Stimulated activated CD4-positive, alpha-beta T cell treated with anti-CD3 and anti-CD28 coated beads, Interleukin-15, amount 100 ng/mL, for 1 hour (primary cell): ENCODE measurements at regions not wholly inside any gene's neighbourhood (a gene's known extent, or its start where the extent isn't known, plus 50 kb on each side); places are given as distances from the start of the nearest gene placed in this dataset.
"Not testable (repeated sequence)": the region's sequence is repeated elsewhere in the genome, so short reads cannot be mapped to it uniquely, and the experiment has no call there.

Source experiments
- DNase-seq, 2 donors: peaks; one replicate each; pipeline ENCODE4 v3.0.0-alpha.2; 2020; ENCODE audit warnings: low read depth in 1 of 2, low spot score in 1 of 2

DNA sequence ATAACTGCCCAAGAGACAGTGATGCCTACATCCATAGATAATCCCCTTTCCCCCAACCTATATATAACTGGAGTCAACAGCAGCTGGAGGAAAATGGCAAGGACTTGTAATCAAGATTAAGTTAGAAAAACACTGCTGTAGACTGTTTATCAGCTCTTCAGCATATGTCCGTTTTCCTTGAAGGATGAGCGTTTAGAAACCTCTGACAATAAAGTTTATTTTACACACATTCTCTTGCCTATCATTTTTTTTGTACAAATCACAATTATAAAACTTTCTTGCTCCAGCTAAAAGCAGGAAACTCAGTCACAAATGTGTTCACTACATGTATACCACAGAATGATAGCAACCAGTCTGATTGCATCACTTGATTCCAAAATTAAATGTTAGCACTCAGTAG lies 50.8 kb downstream of the PPIAL4G start:
- DNase-seq, result not testable (repeated sequence)

DNA sequence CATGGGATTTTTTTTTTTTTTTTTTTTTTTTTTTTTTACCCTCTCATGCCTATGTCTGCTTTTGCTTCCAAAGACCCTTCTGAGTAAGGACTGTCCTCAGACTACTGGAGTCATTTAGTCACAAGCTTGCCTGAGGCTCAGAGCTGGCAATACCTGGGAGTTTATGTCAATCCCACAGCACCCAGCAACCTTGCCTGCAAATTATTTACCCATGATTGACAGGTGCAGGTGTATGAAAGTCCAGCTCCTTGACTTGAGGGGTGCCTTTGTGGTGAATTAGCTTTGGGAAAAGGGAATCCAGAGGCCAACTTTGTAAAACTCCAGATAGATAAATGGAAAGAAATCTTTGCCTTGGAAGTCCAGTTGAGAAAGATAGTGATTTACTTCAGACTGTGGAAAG lies 53.2 kb downstream of the PPIAL4G start:
- DNase-seq, result not testable (repeated sequence)

DNA sequence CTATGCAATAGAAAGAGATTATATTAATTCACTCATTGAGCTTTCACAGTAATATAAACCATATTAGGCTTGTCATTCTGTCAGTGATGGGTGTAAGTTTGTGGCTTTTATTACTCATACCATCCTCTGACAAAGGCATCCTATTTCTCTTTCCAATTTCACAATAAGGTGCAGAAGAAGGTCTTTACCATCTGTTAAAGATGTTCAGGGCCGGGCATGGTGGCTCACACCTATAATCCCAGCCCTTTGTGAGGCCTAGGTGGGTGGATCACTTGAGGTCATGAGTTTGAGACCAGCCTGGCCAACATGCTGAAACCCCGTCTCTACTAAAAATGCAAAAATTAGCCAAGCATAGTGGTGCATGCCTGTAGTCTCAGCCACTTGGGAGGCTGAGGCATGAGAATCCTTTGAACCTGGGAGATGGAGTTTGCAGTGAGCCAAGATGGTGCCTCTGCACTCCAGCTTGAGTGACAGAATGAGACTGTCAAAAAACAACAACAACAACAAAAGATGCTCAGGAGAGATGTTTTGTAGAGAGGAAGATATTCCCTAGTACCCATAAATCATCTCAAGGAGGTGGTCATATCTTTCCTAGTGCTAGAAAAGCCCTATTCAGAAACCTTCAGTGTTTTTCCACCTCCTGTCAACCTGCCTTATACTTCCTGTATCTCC lies 56.0 kb downstream of the PPIAL4G start:
- not testable (repeated sequence) for DNase-seq

DNA sequence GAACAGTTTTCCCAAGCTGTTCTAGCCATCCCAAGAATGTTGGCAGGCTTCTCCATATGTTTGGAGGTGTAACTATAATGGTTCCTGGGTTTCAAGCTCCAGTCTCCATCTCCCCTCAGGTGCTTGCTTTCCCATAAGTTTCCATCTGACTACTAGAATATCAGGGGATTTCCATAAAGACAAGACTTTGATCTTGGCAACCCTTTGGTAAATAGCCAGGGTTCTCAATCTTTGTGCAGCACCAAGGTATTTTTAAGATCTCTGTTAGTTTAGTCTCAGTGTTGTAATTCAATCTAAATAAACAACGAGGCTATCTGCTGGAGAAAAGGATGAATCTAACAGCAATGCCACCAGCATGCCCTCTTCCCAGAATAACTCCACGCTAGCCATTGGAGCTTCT lies 56.7 kb downstream of the PPIAL4G start:
- not testable (repeated sequence) for DNase-seq

DNA sequence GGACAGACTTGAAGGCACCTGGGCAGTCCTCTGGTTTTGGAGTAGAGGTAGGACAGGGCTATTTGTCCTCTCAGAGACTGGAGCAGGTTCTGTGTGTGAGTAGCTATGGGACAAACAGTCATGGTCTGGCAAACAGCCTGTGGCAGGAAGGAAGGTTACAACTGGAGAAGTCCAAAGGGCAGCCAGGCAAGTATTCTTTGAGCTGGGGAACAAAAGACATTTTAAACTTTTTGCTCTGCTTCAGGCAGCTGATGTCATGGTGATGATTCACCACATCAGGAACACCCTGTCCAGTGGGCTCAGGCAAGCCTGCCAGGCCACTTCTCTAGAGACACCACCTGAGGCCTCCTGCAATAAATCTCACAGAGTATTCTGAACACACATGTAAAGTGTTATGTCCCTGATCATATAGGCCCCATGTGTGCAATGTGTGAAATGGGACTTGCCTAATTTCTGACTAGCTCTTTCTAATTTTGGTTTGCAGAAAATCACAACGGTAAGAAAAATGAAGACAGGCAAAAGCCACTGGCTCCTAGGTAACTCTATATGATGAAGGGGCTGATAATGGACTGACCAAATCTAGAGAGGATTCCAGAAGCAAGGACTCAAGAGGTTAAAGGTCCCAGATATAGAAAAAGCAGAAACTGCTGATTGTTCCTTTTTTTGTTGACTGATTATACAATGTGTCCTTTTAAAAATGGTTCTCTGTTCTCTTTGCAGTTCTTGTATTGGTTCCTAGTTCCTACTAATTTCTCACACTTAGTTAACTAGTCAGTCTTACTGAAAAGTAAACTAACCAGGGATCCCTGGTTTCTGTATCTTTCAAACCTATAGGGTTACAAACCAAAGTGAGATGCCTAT lies 58.7 kb downstream of the PPIAL4G start:
- not testable (repeated sequence) for DNase-seq

DNA sequence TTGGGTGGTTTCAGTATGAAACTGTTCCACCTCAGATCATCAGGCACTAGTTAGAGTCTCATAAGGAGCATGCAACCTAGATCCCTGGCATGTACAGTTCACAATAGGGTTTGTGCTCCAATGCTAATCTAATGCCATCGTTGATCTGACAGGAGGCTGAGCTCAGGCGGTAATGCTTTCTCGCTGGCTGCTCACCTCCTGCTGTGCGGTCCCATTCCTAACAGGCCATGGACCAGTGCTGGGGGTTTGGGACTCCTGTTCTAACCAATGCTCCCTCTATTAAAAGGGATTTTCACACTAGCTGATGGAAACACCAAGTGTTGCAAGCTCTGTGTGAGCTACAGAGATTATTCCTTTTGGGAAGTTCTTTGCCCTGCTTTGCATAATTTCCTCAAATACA lies 60.2 kb downstream of the PPIAL4G start:
- not testable (repeated sequence) for DNase-seq

DNA sequence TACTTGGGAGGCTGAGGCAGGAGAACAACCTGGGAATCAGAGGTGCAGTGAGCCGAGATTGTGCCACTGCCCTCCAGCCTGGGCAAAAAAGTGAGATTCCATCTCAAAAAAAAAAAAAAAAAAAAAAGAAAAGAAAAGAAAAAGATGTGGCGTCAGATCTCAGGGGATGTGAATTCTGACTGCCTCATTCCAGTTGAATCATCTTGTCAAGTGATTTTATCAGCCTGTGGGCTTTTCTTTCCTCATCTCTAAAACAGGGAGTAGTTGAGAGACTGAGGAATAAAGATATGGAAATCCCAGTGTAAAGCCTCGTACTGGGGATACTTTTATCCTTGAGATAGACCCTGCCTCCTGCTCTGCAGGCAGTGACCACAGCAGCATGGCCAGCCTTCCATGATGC lies 65.9 kb downstream of the PPIAL4G start:
- DNase-seq, result not testable (repeated sequence)

DNA sequence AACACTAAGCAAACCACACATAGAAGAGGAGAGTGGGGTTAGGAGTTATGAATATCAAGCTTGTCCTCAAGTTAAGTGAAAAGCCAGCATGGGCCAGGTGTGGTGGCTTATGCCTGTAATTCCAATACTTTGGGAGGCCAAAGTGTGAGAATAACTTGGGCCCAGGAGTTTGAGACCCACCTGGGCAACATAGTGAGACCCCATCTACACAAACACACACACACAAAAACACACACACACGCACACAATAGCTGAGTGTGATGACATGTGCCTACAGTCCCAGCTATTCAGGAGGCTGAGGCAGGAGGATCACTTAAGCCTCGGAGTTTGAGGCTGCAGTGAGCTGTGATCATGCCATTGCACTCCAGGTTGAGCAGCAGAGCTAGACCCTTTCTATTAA lies 69.7 kb downstream of the PPIAL4G start:
- not testable (repeated sequence) for DNase-seq

DNA sequence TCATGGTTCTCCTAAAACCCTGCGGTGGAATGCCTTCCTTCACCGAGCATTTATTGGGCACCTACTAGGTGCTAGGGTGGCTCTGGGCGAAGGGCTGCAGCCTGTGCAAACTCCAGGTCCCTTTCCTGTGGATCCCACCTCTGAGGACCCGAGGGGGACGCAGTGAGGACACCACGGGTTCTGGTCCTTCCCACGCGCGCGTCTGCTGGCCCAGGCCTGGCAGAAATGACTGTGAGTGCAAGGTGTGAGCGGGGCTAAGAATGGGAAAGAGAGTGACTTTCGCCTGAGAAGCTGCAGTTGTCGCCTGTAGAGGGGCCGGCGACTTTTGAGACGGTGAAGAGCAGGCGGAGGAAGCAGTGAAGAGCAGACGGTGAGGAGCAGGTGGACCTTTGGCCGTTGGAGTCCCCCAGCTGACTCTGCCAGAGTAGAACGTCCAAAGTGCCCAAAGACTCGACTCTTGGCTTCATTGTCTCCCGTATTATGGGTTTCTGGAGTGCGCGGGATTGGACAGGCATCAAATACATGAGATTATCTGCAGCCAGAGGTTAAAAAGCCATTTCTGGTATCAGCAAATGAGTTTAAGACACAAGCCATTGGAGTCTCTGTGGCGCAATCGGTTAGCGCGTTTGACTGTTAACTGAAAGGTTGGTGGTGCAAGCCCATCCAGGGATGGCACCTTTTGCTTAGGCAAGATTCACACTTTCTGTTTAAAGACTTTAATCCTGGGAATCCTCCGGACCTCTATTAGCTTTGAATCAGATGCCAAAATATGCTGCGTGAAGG lies 78.1 kb downstream of the PPIAL4G start:
- DNase-seq, result not testable (repeated sequence)

DNA sequence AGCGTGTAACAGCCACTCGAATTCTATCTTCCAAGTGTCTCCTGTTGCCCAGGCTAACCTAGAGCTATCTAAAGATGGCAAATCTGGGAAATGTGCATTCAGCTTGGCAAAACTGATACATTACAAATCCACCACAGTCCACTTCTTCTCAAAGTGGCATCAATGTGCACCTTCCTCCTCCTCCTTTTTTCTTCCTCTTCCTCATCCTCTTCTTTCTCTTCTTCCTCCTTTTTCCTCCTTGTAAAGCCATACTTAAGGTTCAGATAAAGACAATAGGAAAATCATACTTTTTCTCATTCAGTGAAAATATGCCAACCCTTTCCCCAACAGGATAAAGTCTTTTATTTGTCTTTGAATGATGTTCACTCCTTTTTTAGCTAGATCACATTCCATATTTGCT lies 79.2 kb downstream of the PPIAL4G start:
- DNase-seq, result not testable (repeated sequence)

DNA sequence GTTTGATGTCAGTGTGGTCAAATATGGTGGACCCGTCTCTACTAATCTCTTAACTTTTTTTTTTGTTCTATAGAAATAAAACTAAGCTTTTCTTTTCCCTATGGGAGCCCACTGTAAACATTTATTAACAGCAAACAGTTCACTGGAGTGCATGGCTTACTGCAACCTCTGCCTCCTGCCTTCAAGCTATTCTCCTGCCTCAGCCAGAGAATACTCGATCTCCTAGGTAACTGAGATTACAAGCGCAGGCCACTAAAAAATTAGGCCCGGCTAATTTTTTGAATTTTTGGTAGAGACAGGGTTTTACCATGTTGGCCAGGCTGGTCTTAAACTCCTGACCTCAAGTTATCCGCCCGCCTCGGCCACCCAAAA lies 80.0 kb downstream of the PPIAL4G start:
- not testable (repeated sequence) for DNase-seq

DNA sequence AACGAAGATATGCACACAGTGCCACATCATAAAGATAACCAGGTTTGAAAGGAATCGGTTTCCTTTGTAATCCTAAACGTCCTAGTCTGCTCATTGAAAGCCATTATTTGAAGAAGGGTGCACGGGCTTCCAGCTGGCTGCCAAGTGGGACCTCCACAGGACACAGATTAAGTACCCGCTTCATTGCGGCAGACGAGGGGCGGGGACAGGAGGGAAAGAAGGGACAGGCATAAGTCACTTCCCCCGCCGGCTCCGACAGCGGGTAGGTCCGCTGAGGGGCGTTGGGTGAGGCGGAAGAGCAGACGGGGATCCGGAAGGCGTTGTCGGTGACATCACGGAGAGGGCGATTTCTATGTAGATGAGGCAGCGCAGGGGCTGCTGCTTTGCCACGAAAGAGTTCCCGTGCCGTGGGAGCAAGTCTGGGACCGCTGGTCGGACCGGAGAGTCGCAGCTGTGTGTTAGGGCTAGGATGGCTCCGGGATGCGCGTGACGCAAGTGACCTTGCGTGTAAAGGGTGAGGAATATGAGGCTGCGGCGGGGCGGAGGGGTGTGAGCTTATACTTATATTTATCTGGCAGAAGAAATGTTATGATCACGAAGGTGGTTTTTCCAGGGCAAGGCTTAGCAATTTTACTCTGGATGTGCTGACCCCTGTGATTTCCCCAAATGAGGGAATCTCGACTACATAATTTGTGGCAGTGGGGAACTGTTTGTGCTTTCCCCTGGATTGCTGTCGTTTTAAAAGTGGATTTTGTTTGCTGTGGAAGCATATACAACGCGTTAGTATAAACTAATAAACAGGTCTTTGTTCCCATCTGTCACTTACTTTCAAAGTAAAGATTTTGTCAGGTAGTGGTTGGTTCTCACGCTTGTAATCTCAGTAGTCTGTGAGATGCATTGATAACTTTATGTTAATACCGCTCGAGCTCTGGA lies 80.7 kb downstream of the PPIAL4G start:
- peak; percentile 70 to 72 for DNase-seq

DNA sequence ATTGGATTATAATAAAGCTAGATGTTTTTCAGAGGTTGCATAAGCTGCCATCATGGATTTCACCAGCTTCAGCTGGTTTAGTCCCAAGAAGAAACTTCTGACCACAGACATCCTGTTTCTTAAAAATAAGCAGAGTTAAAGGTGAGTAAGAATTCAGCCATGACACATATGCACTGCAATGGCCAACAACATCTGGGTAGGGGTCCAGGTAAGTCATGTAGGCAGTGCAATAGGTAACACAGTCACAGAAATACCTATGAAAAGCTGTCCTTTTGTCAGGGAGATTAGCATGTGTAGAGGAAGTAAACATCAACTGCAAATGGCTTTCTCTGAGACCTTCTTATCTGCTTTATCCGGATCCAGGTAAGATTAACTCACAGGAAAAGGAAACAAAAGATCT lies 85.6 kb downstream of the PPIAL4G start:
- DNase-seq, result not testable (repeated sequence)

DNA sequence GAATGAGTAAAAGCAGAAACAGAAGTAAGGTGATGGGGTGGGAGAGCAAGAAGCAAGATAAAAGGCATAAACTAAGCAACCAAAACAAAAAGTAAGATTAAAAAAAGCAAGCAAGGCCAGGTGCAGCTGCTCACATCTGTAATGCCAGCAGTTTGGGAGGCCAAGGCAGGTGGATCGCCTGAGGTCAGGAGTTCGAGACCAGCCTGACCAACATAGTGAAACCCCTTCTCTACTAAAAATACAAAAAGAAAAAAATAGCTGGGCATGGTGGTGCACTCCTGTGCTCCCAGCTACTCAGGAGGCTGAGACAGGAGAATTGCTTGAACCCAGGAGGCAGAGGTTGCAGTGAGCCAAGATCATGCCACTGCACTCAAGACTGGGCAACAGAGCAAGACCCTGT lies 90.6 kb downstream of the PPIAL4G start:
- not testable (repeated sequence) for DNase-seq

DNA sequence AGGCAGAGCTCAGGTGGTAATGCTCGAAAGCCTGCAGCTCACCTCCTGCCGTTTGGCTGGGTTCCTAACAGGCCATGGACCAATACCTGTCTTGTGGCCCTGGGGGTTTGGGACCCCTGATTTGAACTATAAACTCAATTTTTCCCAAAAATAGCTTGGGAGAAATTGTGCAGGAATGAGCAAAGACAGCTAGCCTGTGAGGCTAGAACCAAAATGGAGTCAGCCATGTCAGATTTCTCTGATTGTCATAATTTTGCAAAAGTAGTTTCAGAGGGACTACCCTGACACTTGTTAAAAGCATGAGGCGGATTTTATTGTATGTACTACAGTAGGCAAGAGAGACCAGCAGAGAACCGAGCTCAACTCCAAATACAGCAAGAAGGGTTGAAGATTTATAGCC lies 91.8 kb downstream of the PPIAL4G start:
- DNase-seq, result not testable (repeated sequence)

DNA sequence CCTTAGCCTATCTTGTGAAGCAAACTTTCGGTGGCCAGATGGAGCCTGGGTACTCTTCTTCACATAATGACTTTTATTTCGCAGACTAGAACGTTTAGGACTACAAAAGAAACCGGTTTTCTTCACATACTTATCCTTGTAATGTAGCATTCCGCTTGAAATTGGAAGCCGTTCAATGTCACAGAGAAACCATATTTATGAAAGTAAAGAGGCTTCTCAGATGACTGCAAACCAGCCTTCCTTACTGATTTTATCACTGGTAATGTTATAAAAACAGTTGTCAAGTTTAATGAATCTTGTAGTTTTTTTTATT lies 94.1 kb downstream of the PPIAL4G start:
- no peak for DNase-seq

DNA sequence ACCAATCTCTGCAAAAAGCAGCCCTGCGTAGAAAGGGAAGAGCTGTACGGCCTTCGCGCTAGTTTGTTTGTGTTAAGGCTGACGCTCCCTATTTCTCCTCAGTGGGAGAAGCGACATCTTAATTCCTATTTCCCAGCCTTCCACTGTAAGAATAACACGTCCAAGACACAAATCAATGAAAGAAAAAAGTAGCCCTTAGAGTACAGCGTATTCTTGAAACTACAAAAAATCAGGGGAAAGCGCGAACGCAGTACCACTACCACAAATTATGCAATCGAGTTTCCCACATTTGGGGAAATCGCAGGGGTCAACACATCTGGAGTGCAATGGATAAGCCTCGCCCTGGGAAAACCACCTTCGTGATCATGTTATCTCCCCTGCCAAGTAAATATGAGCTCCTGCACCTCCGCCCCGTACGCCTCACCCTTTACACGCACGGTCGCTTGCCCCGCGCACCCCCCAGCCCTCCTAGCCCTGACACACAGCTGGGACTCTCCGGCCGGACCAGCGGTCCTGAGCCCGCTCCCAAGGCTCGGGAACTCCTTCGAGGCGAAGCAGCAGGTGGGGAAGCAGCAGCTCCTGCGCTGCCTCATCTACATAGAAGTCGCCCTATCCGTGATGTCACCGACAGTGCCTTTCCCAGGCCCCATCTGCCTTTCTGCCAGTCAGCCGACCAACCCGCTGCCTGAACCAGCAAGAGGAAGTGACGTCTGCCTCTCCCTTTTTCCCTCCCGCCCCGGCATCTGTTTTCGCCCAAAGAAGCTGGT lies 94.7 kb downstream of the PPIAL4G start:
- DNase-seq, result peak; percentile 70 to 74

DNA sequence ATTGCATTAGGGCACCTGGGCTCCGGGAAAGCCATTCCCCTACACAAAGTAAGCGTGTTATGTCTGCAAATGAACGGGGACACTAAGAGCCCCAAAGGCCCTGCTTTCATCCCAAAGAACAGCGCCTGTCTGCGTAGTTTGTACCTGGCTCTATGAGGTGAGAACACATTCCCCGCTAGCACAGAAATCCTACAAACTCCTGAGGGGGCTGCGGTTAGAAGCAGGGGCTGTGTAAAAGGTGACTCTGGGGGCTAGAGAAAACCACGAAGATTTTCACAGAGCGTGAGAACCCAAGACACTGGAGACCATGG lies 95.2 kb downstream of the PPIAL4G start:
- not testable (repeated sequence) for DNase-seq

DNA sequence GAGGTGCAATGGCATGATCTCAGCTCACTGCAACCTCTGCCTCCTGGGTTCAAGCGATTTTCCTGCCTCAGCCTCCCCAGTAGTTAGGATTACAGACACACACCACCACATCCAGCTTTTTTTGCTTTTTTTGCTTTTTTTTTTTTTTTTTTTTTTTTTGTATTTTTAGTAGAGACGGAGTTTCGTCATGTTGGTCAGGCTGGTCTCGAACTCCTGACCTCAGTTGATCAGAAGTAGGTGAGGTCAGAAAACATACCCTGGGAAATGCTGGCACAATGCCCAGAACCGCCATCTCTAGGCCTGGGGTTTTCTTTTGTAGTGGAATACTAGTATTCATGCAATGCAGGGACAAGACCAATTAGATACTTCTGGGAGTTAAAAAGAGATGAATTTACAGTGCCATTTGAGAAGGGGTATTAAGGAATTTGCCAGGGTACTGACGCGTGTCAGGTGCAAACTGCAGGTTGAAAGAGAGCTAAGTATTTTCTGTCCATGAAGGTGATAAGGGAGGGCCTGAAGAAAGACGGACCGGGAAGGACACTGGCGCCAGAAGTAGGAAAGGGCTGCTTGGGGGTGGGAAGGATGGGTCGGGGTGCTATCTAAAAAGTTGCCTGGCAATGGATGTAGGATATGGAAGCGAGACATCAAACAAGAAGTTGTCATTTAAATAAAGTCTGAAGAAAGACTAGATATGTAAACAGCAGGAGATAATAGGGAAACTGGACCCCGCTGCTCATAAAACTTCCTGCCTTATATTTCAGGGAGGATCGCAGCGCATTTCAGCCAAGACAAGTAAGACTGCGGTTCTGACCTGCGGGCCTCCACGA lies 95.8 kb downstream of the PPIAL4G start:
- not testable (repeated sequence) for DNase-seq
